ENCODE measurements at regions not wholly inside any gene's neighbourhood (a gene's known extent, or its start where the extent isn't known, plus 50 kb on each side); places are given as distances from the start of the nearest gene placed in this dataset.

- WGBS, 2 donors (ENCODE audit: extremely low coverage in 2 of 2, insufficient read length in 2 of 2, insufficient replicate concordance in 1 of 2): no CpG with 5 or more reads among the region's 1 CpG
Measured at GRCh38 chr6:25188232-25188631, 90.9 kb upstream of the CARMIL1 start.

GRCh38 chr6:25192590-25193459, 86.3 kb upstream of the CARMIL1 start:
- Histone ChIP-seq H2BK120ac (ENCODE audit: low read depth, low read length) (no peak overlapping the region), H3K79me1 (ENCODE audit: low read depth, low read length) (no peaks in the 10 kb centered on the region), H2AK5ac (ENCODE audit: low read depth, low read length) (no peak overlapping the region), H2AFZ (ENCODE audit: low read length) (no peak overlapping the region), H3K27me3 (ENCODE audit: control insufficient read depth in 3 of 3, insufficient read depth in 3 of 3, low read depth in 1 of 3, low read length in 3 of 3) (peaks cover 0 to 5% (median 0%) of the 10 kb centered on the region in 3 experiments), H3K23ac (ENCODE audit: low read depth, low read length, poor library complexity) (no peak overlapping the region), H2BK12ac (ENCODE audit: low read length) (no peak overlapping the region), H3K9me3 (replicated peaks in 1 of 2; ENCODE audit: control insufficient read depth in 2 of 2, insufficient read depth in 1 of 2, low read depth in 1 of 2, low read length in 2 of 2) (peaks cover 0 to 2% of the 10 kb centered on the region in 2 donors), H3K14ac (ENCODE audit: low read length) (no peak overlapping the region), H3K4me1 (ENCODE audit: control insufficient read depth in 2 of 2, insufficient read depth in 1 of 2, low read depth in 1 of 2, low read length in 2 of 2) (no peaks in the 10 kb centered on the region), H3K4ac (ENCODE audit: low read length) (no peak overlapping the region), H3K36me3 (replicated peaks in 1 of 2; ENCODE audit: control insufficient read depth in 2 of 2, insufficient read depth in 2 of 2, low read length in 2 of 2) (no peaks in the 10 kb centered on the region), H2BK15ac (ENCODE audit: low read length) (no peak overlapping the region), H3K4me3 (ENCODE audit: low read length in 2 of 2) (no peak overlapping the region), H3K9ac (ENCODE audit: low read depth, low read length, poor library complexity) (no peak overlapping the region), H3K4me2 (ENCODE audit: insufficient read depth, low read length, poor library complexity, severe bottlenecking) (no peak overlapping the region), H3K18ac (ENCODE audit: low read length) (no peak overlapping the region), H2BK5ac (ENCODE audit: low read length) (no peak overlapping the region), H4K91ac (ENCODE audit: low read depth, low read length, poor library complexity) (no peak overlapping the region), H4K8ac (ENCODE audit: low read depth, low read length) (no peak overlapping the region), H3K27ac (replicated peaks; ENCODE audit: low read length) (no peak overlapping the region)
- DNase-seq (ENCODE audit: low spot score): no peak
- no CpG with 5 or more reads among the region's 6 CpGs for WGBS, 2 donors (ENCODE audit: extremely low coverage in 2 of 2, insufficient read length in 2 of 2, insufficient replicate concordance in 1 of 2)

More at GRCh38 chr6:25188232-25188631, 90.9 kb upstream of the CARMIL1 start:
- no peak overlapping the region for H4K91ac ChIP-seq (ENCODE audit: low read depth, low read length, poor library complexity)
- no peak overlapping the region for H3K4ac ChIP-seq (ENCODE audit: low read length)
- H2AK5ac ChIP-seq (ENCODE audit: low read depth, low read length): no peak overlapping the region
- no peak overlapping the region for H3K9ac ChIP-seq (ENCODE audit: low read depth, low read length, poor library complexity)
- no peak overlapping the region for H3K23ac ChIP-seq (ENCODE audit: low read depth, low read length, poor library complexity)
- no peak overlapping the region for H3K18ac ChIP-seq (ENCODE audit: low read length)
- no peak overlapping the region for H2AFZ ChIP-seq (ENCODE audit: low read length)
- no peak overlapping the region for H2BK5ac ChIP-seq (ENCODE audit: low read length)
- no peak overlapping the region for H4K8ac ChIP-seq (ENCODE audit: low read depth, low read length)
- H2BK12ac ChIP-seq (ENCODE audit: low read length): no peak overlapping the region
- H3K4me2 ChIP-seq (ENCODE audit: insufficient read depth, low read length, poor library complexity, severe bottlenecking): no peak overlapping the region
- no peak overlapping the region for H3K27ac ChIP-seq (replicated peaks; ENCODE audit: low read length)
- no peak overlapping the region for H2BK15ac ChIP-seq (ENCODE audit: low read length)
- no peak for DNase-seq (ENCODE audit: low spot score)
- no peaks in the 10 kb centered on the region for H3K4me1 ChIP-seq (ENCODE audit: control insufficient read depth in 2 of 2, insufficient read depth in 1 of 2, low read depth in 1 of 2, low read length in 2 of 2)
- H3K79me1 ChIP-seq (ENCODE audit: low read depth, low read length): no peaks in the 10 kb centered on the region
- H3K36me3 ChIP-seq (replicated peaks in 1 of 2; ENCODE audit: control insufficient read depth in 2 of 2, insufficient read depth in 2 of 2, low read length in 2 of 2): no peaks in the 10 kb centered on the region
- H3K27me3 ChIP-seq (ENCODE audit: control insufficient read depth in 3 of 3, insufficient read depth in 3 of 3, low read depth in 1 of 3, low read length in 3 of 3): peaks cover 0 to 9% (median 0%) of the 10 kb centered on the region in 3 experiments
- no peak overlapping the region for H3K4me3 ChIP-seq (ENCODE audit: low read length in 2 of 2)
- H3K9me3 ChIP-seq (replicated peaks in 1 of 2; ENCODE audit: control insufficient read depth in 2 of 2, insufficient read depth in 1 of 2, low read depth in 1 of 2, low read length in 2 of 2): no peaks in the 10 kb centered on the region
- no peak overlapping the region for H2BK120ac ChIP-seq (ENCODE audit: low read depth, low read length)
- H3K14ac ChIP-seq (ENCODE audit: low read length): no peak overlapping the region

- H3K18ac ChIP-seq (ENCODE audit: low read length): no peak overlapping the region
- H4K91ac ChIP-seq (ENCODE audit: low read depth, low read length, poor library complexity): no peak overlapping the region
- no peak overlapping the region for H4K8ac ChIP-seq (ENCODE audit: low read depth, low read length)
- no peaks in the 10 kb centered on the region for H3K36me3 ChIP-seq (replicated peaks in 1 of 2; ENCODE audit: control insufficient read depth in 2 of 2, insufficient read depth in 2 of 2, low read length in 2 of 2)
- no peaks in the 10 kb centered on the region for H3K79me1 ChIP-seq (ENCODE audit: low read depth, low read length)
- no peak overlapping the region for H2BK5ac ChIP-seq (ENCODE audit: low read length)
- no peak overlapping the region for H3K14ac ChIP-seq (ENCODE audit: low read length)
- H3K4ac ChIP-seq (ENCODE audit: low read length): no peak overlapping the region
- DNase-seq (ENCODE audit: low spot score): no peak
- H2AFZ ChIP-seq (ENCODE audit: low read length): no peak overlapping the region
- no peak overlapping the region for H3K23ac ChIP-seq (ENCODE audit: low read depth, low read length, poor library complexity)
- no peak overlapping the region for H3K4me2 ChIP-seq (ENCODE audit: insufficient read depth, low read length, poor library complexity, severe bottlenecking)
- peaks cover 0 to 2% of the 10 kb centered on the region in 2 donors for H3K9me3 ChIP-seq (replicated peaks in 1 of 2; ENCODE audit: control insufficient read depth in 2 of 2, insufficient read depth in 1 of 2, low read depth in 1 of 2, low read length in 2 of 2)
- H2AK5ac ChIP-seq (ENCODE audit: low read depth, low read length): no peak overlapping the region
- 100% methylated on average over 1 of the region's 6 CpGs for WGBS, 2 donors (ENCODE audit: extremely low coverage in 2 of 2, insufficient read length in 2 of 2, insufficient replicate concordance in 1 of 2)
- H3K4me1 ChIP-seq (ENCODE audit: control insufficient read depth in 2 of 2, insufficient read depth in 1 of 2, low read depth in 1 of 2, low read length in 2 of 2): no peaks in the 10 kb centered on the region
- H3K4me3 ChIP-seq (ENCODE audit: low read length in 2 of 2): no peak overlapping the region
- H2BK120ac ChIP-seq (ENCODE audit: low read depth, low read length): no peak overlapping the region
- H3K27me3 ChIP-seq (ENCODE audit: control insufficient read depth in 3 of 3, insufficient read depth in 3 of 3, low read depth in 1 of 3, low read length in 3 of 3): peaks cover 0 to 3% (median 0%) of the 10 kb centered on the region in 3 experiments
- H3K9ac ChIP-seq (ENCODE audit: low read depth, low read length, poor library complexity): no peak overlapping the region
- H2BK15ac ChIP-seq (ENCODE audit: low read length): no peak overlapping the region
- no peak overlapping the region for H3K27ac ChIP-seq (replicated peaks; ENCODE audit: low read length)
- no peak overlapping the region for H2BK12ac ChIP-seq (ENCODE audit: low read length)
Measured at GRCh38 chr6:25193460-25194171, 85.6 kb upstream of the CARMIL1 start.

- H3K4me1 ChIP-seq (ENCODE audit: control insufficient read depth in 2 of 2, insufficient read depth in 1 of 2, low read depth in 1 of 2, low read length in 2 of 2): no peaks in the 10 kb centered on the region
- H4K8ac ChIP-seq (ENCODE audit: low read depth, low read length): no peak overlapping the region
- H3K14ac ChIP-seq (ENCODE audit: low read length): no peak overlapping the region
- H3K4me3 ChIP-seq (ENCODE audit: low read length in 2 of 2): no peak overlapping the region
- H3K9ac ChIP-seq (ENCODE audit: low read depth, low read length, poor library complexity): no peak overlapping the region
- no peak overlapping the region for H2BK15ac ChIP-seq (ENCODE audit: low read length)
- no peak overlapping the region for H3K18ac ChIP-seq (ENCODE audit: low read length)
- peaks cover 0 to 3% (median 0%) of the 10 kb centered on the region in 3 experiments for H3K27me3 ChIP-seq (ENCODE audit: control insufficient read depth in 3 of 3, insufficient read depth in 3 of 3, low read depth in 1 of 3, low read length in 3 of 3)
- WGBS, 2 donors (ENCODE audit: extremely low coverage in 2 of 2, insufficient read length in 2 of 2, insufficient replicate concordance in 1 of 2): no CpG with 5 or more reads among the region's 8 CpGs
- H2BK12ac ChIP-seq (ENCODE audit: low read length): no peak overlapping the region
- no peak overlapping the region for H2AK5ac ChIP-seq (ENCODE audit: low read depth, low read length)
- no peak overlapping the region for H3K27ac ChIP-seq (replicated peaks; ENCODE audit: low read length)
- DNase-seq (ENCODE audit: low spot score): no peak
- no peak overlapping the region for H2BK120ac ChIP-seq (ENCODE audit: low read depth, low read length)
- H4K91ac ChIP-seq (ENCODE audit: low read depth, low read length, poor library complexity): no peak overlapping the region
- H2AFZ ChIP-seq (ENCODE audit: low read length): no peak overlapping the region
- no peaks in the 10 kb centered on the region for H3K36me3 ChIP-seq (replicated peaks in 1 of 2; ENCODE audit: control insufficient read depth in 2 of 2, insufficient read depth in 2 of 2, low read length in 2 of 2)
- H3K79me1 ChIP-seq (ENCODE audit: low read depth, low read length): no peaks in the 10 kb centered on the region
- peaks cover 0 to 2% of the 10 kb centered on the region in 2 donors for H3K9me3 ChIP-seq (replicated peaks in 1 of 2; ENCODE audit: control insufficient read depth in 2 of 2, insufficient read depth in 1 of 2, low read depth in 1 of 2, low read length in 2 of 2)
- no peak overlapping the region for H2BK5ac ChIP-seq (ENCODE audit: low read length)
- H3K4me2 ChIP-seq (ENCODE audit: insufficient read depth, low read length, poor library complexity, severe bottlenecking): no peak overlapping the region
- H3K23ac ChIP-seq (ENCODE audit: low read depth, low read length, poor library complexity): no peak overlapping the region
- H3K4ac ChIP-seq (ENCODE audit: low read length): no peak overlapping the region
Measured at GRCh38 chr6:25194172-25194678, 84.9 kb upstream of the CARMIL1 start.
